ENCODE measurements at regions not wholly inside any gene's neighbourhood (a gene's known extent, or its start where the extent isn't known, plus 50 kb on each side); places are given as distances from the start of the nearest gene placed in this dataset.
"Not testable (repeated sequence)": the region's sequence is repeated elsewhere in the genome, so short reads cannot be mapped to it uniquely, and the experiment has no call there.

GRCh38 chr11:81869351-81870065, 864.2 kb downstream of the FAM181B start:
- no peak for DNase-seq

GRCh38 chr11:81866896-81867295, 866.8 kb downstream of the FAM181B start:
- DNase-seq: no peak

GRCh38 chr11:81857386-81857785, 876.3 kb downstream of the FAM181B start:
- DNase-seq: no peak

- no peak for DNase-seq
Measured at GRCh38 chr11:81853791-81854190, 879.9 kb downstream of the FAM181B start.

GRCh38 chr11:81852896-81853295, 880.8 kb downstream of the FAM181B start:
- no peak for DNase-seq

GRCh38 chr11:81840380-81840779, 893.3 kb downstream of the FAM181B start:
- DNase-seq: no peak

- no peak for DNase-seq
Measured at GRCh38 chr11:81839976-81840375, 893.7 kb downstream of the FAM181B start.

GRCh38 chr11:81839016-81839415, 894.6 kb downstream of the FAM181B start:
- no peak for DNase-seq

- no peak for DNase-seq
Measured at GRCh38 chr11:81829976-81830375, 903.7 kb downstream of the FAM181B start.

GRCh38 chr11:81825346-81825745, 908.3 kb downstream of the FAM181B start:
- no peak for DNase-seq

- DNase-seq: no peak
Measured at GRCh38 chr11:81819462-81819861, 914.2 kb downstream of the FAM181B start.

GRCh38 chr11:81804858-81805257, 928.8 kb downstream of the FAM181B start:
- no peak for DNase-seq

- no peak for DNase-seq
Measured at GRCh38 chr11:81802591-81802990, 931.1 kb downstream of the FAM181B start.

- DNase-seq: no peak
Measured at GRCh38 chr11:81792416-81792815, 941.2 kb downstream of the FAM181B start.

- DNase-seq: no peak
Measured at GRCh38 chr11:81787584-81788049, 946.0 kb downstream of the FAM181B start.

GRCh38 chr11:81772166-81772565, 961.5 kb downstream of the FAM181B start:
- DNase-seq: no peak

GRCh38 chr11:81769906-81770305, 963.8 kb downstream of the FAM181B start:
- DNase-seq: not testable (repeated sequence)

- DNase-seq: no peak
Measured at GRCh38 chr11:81756864-81757595, 976.6 kb downstream of the FAM181B start.

- no peak for DNase-seq
Measured at GRCh38 chr11:81749245-81749644, 984.4 kb downstream of the FAM181B start.

- no peak for DNase-seq
Measured at GRCh38 chr11:81744336-81745116, 989.1 kb downstream of the FAM181B start.

- peak; percentile 2 for DNase-seq
Measured at GRCh38 chr11:81725701-81726100, 1008.0 kb downstream of the FAM181B start.

- DNase-seq: no peak
Measured at GRCh38 chr11:81717695-81718094, 1016.0 kb downstream of the FAM181B start.

GRCh38 chr11:81707881-81708280, 1025.8 kb downstream of the FAM181B start:
- no peak for DNase-seq

GRCh38 chr11:81705283-81705682, 1028.4 kb downstream of the FAM181B start:
- no peak for DNase-seq
